ENCODE measurements at regions not wholly inside any gene's neighbourhood (a gene's known extent, or its start where the extent isn't known, plus 50 kb on each side); places are given as distances from the start of the nearest gene placed in this dataset.
A peak's percentile ranks its signal among the peaks of the same experiment; 100 is the strongest.

DNA sequence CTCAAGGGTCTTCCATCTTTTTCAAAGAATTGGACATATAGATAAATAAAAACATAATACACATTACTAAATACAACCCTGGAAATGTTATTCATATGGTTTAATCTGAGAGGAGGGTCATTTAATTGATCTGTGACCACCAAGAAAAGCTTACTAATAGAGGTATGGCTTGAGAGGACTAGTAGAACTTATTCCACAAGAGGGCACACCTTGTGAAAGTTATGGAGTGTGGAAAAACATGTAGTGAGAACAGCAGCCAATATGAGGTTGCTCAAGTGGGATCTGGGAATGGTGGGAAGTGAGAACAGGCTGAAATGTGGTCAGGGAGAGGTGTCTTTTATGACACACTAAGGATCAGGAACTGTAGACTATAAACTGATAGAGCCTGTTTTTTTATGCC lies 973.5 kb upstream of the B3GALT2 start:
- no peak for DNase-seq (ENCODE audit: low spot score)

DNA sequence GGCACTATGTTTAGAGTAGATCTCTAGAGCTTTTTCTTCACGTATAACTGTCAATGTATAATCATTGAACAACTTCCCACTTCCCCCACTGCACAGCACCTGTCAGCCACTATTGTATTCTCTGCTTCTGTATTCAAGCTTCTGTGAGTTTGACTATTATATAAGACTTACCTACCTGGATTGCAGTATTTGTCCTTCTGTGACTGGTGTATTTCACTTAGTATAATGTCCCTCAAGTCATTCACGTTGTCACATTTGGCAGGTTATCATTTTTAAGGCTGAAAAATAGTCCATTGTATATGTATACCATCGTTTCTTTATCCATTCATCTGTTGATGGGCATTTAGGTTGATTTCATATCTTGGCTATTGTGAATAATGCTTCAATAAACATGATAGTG lies 969.5 kb upstream of the B3GALT2 start:
- no peak for DNase-seq (ENCODE audit: low spot score)

DNA sequence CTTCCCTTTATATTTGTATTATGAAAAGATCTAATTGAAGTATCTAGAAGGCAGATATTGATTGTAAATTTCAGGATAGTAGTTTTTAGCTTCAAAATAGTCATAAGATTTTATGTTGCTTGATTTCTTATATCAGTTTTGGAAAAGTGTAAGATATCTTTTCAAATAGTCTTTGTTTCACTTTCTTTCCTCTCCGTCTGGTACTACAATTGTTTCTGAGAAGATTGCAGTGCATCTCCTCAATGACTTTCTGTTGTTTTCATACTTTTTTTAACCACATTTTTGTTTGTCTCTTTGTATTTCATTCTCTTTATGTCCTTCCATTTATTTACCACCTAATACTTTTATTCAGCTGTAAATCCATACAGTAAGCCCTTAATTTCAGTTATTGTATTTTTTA lies 964.6 kb upstream of the B3GALT2 start:
- DNase-seq (ENCODE audit: low spot score) = no peak

DNA sequence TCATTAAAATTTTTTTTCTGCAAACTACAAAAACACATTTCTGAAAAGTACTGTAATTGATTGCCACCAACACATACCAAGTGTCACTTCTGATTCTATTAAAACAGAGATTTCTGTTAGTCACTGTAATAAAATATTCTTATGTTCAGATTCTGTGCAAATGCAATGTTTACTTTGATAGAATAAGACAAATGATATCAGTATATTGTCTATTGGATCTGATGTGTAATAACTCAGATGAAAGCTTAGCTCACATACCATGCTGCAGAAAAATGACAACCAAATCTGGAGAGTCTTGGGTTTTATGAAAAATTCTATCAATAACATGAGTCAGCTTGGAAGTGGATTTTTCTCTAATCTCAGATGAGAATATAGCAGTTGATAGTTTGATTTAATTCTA lies 963.8 kb upstream of the B3GALT2 start:
- no peak for DNase-seq (ENCODE audit: low spot score)

DNA sequence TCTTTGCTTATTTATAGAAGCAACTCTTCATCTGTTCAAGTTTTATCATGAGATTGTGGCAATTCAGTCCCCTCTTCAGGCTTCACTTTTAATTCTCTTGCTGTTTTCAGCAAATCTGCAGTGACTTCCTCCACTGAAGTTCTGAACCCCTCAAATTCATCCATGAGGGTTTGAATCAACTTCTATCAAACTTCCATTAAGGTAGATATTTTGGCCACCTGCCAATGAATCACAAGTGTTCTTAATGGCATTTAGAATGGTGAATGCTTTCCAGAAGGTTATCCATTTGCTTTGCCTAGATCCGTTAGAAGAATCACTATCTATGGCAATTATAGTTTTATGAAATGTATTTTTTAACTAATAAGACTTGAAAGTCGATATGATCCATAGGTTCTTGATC lies 946.7 kb upstream of the B3GALT2 start:
- no peak for DNase-seq (ENCODE audit: low spot score)

DNA sequence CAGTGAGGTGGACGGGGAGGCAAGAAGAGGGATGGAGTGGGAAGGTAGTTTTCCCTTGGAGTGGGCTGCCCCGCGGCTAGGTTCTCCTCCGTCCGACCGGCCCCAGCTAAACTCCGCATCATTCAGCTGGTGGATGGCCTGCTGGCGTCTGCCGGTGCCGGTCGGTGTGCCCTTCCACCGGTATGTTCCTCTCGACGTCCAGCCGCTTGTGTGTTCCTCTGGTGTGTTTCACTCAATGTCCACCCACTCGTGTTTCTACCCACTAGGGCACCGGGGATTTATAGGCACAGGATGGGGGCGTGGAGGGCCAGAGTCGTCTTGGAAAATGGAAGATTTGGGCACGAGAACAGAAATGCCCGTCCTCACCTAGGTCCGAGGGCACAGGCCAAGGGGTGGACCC lies 931.7 kb upstream of the B3GALT2 start:
- DNase-seq (ENCODE audit: low spot score) = no peak

DNA sequence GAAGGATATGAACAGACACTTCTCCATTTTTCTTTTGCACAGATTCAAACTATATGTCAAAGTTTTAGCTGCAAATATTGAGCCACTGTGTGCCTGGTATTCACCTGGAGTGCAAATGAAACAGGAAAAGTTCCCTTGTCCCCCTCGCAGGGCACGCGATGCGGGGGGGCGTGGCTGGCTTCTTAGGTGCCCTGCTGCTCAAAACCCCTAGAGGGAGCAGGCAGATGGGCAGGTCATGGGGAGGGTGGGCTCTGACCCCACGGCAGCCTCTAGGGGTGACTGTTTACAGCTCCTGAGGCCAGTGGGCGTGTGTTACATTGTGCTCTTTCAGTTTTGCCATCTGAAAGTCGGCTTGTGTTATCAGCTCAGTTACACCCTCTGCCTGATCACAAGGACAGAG lies 931.2 kb upstream of the B3GALT2 start:
- DNase-seq (ENCODE audit: low spot score) = no peak

DNA sequence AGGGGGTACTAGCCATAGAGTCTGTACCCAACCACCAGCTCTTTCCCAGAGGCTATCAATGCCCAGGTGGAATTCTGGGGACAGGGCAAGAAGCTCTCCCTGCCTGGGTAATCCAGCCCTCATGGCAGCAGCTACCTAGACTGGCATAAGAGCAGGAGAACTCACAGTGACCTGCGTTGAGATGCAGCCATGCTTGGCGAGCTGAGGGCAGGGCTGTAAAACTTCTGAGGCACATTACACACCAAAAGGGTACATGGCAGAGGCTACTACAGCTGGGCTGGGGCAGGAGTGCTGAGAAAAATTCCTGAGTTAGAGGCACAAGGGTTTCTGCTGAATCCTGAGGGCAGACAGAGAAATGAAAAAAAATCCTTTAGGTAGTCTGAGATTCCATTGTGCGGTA lies 927.9 kb upstream of the B3GALT2 start:
- no peak for DNase-seq (ENCODE audit: low spot score)

DNA sequence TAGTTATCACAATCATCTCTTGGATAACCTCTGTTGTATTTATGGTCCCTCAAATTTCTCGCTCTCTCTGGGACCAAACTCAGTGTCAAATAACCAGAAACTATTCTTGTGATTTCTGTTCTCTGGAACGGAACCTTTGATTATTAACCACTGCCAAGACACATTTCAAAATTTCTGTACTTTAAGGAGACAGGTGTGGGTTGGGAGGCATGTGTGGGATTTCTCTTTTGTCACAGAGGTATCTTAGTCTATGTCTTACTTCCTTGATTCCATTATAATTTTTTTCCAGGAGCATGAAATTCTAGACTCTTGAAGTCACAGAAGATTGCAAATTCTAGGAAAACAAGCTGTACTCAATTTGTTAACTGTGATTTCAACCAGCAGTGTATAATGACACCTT lies 919.0 kb upstream of the B3GALT2 start:
- no peak for DNase-seq (ENCODE audit: low spot score)

DNA sequence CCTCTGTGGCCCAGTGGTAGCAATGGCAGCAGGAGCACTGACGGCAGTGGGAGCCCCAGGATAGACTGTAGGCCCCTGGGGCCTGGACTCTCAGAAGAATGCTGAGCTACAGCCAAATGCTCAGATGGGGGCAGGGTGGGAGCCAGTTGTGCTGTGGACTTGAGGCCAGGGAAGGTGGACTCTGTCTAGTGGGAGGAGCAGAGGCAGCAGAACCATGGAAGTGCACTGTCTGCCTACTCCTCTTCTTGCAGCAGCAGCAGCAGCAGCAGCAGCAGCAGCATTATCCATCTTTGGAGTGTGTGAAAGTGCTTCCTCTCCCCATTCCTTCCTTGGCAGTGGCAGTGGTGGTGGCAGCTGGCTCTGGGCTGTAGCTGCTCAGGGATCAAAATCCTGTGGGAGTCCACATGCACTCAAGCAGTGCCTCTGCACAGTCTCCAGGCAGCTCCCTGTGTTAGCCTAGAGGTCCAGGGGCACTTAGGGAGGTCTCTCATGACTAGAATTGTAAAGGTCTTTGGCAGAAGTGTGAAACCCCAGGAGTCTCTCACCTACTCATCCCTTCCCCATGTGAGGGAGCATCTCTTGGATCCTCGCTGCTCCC lies 917.9 kb upstream of the B3GALT2 start:
- DNase-seq (ENCODE audit: low spot score) = no peak

DNA sequence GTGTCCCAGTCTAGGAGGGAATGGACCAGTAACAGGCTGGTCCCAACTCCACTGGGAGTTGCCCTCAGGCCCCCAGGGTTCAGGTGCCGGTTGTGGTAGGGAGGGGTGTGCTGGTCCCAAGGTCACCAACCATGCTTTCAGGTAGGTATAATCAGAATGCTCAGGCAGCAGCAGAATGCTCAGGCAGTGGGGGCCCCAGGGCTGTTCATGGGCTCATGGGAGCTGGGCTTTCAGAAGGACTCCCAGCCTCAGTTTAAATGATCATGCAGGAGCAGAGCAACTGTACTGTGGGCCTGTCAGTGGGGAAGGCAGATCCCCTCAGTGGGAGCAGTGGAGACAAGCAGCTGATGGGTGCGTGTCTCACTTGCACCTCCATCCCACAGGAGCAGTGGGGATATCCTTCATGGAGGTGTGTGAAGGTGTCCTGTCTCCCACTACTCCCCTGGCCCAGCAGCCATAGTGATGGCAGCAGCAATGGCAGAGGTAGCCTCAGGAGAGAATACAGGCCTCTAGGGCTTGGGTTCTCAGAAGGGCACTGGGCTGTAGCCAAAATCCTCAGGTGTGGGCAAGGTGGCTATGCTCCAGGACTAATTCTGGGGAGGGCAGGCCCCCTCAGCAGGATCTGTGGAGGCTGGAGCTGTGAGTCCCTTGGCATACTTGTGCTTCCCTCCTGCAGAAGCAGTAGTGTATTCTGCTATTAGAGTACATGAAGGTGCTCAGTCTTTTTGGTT lies 917.3 kb upstream of the B3GALT2 start:
- DNase-seq (ENCODE audit: low spot score) = no peak

DNA sequence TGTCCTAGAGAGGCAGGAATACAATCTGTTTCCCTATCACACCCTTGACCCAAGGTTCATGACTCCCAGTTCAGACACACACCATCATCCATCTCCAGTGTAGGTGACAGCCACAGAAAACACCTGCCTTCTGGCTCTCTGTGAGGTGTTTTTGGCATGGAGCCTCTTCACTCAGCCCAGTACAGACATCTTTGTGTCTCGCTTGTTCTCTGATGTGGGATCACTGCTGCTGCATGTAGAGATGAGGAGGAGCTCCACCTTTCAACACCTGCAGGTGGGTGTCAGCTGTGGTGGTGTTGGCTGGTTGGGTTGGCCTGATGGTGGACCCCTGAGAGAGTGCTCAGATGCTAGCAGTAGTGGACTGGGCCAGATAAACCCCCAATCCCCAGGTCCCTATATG lies 916.7 kb upstream of the B3GALT2 start:
- no peak for DNase-seq (ENCODE audit: low spot score)

DNA sequence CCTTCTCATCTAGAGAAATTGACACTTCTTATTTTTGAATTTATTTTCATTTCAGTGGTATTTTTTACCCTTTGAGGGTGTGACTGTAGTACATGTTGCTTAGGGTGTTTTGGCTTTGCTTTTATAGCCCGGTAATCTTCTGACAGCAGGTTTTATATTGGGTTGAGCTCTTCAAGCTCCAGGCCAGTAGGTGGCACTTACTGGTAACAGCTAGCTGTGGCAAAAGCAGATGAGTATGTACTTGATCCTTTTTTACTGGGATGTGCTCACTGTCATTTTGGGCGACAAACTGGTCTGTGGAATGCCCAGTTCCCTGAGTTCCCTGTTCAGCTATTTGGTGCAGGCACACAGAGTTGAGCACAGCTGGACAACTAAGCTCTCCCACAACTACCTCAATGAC lies 916.2 kb upstream of the B3GALT2 start:
- peak; percentile 11 for DNase-seq (ENCODE audit: low spot score)

DNA sequence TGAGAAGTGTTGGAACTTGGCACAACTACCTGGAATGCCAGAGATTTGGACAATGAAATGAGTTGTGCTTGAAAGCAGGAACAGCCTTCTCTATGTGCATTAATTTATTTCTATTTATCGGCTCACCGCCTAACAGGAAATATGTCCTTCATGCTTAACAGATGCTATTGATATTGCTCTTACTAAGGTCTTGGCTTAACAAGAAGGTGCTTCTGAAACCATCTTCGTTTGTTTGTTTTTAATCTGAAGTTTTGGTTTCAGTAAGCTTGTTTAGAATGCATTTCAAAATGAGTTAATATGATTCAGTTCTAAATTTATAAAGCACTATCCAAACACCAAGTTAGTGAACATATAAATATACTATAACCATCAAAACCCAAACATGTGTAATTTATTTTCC lies 898.3 kb upstream of the B3GALT2 start:
- DNase-seq (ENCODE audit: low spot score) = no peak

DNA sequence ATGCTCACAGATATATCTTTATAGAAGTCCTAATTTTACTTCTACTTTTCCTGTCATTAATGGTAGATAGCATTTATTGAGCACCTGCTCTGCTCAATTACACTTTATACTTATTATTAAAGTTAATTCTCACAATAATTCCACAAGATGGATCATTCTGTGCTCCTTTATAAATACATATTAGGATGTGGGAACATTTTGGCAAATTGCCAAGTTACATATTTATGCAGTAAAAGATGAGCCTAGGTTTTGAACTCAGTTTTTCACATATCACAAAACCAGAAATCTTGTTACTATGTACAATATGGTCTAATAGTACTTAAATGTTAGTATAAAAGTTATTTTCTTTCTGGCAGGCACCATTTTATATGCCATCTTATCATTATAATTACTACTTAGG lies 895.0 kb upstream of the B3GALT2 start:
- DNase-seq (ENCODE audit: low spot score) = no peak

DNA sequence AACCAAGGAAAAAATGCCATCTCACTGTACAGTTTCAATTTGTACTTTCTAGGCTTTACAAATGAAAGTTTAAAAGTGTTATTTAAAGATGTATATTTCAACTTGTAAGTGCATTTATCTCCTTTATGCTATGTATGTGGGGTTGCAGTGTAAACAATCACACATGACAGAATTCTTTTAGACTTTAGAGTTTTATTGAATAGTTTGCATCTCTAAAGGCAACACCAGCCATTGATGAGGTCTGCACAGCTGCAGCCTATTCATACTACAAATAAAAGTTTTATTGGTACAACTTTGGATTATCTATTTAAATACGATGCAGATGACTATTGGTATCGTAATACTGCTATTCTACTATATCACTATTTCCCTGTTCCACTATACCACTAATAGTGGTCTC lies 894.4 kb upstream of the B3GALT2 start:
- no peak for DNase-seq (ENCODE audit: low spot score)

DNA sequence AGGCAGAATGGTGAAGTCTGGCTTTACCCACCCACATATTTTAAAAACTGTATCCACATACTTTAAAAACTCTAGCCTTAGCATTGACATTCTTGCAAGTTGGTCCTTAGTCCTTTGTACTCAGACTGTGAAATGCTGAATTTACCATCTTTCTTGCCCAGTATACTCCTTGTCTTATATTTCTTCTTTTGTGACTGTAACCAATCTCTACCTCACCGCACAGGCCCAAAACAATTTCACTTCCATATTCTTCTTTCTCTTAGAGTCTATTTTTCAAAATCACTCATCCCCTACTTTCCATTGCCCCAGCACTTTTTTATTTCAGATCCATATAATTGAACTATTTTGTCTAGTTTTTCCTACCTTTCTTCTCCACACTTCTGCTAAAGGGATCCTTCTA lies 892.4 kb upstream of the B3GALT2 start:
- DNase-seq (ENCODE audit: low spot score) = no peak

DNA sequence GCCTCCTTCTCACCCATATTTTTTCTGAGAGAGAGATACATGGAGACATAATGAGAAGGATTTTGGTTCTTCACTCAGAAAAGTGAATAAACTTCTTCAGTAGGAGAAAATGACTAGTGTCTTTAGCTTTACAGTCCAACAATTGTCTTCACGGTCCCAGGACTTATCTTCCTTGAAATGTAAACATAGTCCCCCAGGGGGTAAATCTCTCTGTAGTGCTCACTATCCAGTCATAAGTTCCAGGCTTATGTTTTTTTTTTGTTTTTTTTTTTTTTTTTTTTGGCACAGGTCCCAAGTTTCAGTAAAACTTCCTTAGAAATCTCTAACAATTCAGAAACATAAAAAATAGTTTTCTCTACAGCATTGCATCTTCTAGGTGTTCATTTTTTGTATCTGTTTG lies 890.2 kb upstream of the B3GALT2 start:
- DNase-seq (ENCODE audit: low spot score) = no peak

DNA sequence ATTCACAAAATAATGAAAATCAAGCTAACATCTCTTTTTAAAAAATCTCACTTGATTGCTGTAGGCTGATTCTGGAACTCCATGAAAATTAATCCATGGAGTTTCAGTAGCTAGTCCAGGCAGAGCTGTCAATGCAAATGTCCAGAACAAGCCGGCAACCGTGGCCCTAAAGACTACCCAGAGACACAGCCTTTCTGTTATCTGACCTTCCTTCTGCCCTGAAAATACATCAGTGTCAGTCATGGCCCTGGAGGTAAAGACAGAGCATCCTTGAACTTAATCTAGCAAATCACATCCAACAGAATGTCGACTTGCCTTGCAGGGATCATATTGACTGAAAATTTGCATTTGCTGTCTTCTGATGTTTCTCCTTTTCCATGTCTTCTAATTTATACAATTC lies 887.4 kb upstream of the B3GALT2 start:
- DNase-seq (ENCODE audit: low spot score) = no peak

DNA sequence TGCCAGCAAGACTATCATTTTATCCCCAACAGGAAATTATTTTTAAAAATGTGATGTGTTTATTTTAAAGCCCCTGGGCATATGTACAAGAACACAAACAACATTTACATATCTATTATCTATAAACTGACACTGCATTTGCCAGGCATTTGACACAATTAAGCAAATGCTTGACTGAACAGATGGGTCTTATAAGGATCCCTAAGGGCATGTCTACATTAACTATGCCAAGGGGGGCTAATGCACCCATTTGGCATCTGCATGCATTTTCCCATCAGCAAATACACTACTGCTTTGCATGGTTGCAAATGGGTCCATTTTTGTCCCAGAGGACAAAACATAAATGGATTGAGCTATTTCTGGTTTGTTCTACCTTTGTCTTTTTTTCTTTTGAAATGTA lies 884.8 kb upstream of the B3GALT2 start:
- DNase-seq (ENCODE audit: low spot score) = no peak

DNA sequence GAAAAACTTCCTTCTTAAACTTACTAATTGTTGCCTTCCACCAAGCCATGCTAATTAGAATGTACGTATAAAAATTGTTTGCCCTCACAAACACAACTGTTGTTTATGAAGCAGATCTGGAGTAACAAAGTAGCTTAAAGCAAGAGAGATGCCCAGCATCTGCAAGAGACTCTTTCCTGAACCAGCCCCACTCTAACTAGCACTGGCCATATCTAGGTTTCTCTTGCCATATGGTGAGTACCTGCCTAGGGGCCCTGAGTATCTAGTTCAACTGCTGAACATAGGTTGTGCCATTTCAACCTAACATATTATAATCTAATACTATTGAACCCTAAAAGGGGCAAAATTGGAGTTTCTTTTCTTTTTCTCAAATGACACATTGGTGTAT lies 883.4 kb upstream of the B3GALT2 start:
- DNase-seq (ENCODE audit: low spot score) = no peak

DNA sequence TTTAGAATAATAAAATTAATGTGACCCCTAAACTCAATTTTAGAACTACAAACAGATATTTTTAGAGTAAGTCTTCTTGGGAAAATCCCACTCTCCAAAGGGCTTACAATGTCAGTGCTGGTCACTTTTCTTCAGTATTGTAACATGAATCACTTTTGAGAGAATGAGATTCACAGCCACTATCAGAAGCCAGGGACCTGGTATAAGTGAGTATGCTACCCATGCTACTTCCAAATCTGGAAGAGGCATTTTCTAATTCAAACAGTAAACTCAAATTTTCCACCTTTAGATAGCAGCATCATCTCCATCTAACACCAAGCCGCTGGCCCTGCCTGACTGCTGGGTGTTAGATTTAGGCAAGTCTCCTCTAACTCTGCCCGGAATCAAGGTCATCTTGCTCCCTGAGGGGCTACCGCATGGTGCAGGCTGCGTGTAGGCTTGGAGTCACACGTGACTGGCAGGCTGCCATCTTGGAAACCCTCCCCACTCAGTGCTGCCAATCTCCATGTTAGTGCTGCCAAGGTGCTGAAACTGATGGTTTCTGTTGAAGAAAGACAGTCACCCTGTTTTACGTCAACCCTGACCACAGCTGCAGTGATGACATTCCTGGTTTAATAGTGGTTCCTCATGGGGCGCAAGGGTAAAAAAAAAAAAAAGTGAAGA lies 882.9 kb upstream of the B3GALT2 start:
- peak; percentile 14 for DNase-seq (ENCODE audit: low spot score)

DNA sequence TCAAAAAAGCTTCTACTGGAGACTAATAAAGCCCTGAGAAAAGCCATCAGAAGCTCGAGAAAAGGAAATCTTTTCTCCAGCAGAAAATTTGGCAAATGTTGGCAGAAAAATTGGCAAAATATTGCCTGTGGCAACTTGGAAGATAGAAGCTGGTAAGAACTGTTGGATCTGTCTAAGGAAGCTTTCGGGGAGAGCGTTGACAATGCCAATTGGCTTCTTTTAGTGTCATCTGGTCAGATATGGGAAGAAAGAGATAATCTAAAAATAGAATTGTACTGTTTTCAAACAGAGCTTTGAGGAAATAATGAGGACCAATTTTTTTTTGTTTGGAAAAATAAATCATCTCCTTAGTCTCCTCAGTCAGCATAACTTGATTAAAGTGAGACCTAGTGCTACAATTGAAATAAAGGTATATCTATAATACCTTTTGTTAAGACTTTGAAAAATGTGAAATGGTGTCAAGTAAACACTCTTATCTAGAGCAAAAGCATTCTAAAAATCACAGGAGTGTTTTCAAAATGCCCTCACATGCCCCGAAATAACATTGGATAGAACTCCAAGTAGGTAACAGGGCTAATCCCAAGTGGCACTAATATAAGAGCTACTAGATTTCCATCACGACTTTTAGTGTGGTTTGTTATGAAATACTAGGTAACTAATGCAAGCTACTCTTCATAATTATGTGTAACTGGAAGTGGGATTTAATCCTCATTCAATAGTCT lies 882.2 kb upstream of the B3GALT2 start:
- DNase-seq (ENCODE audit: low spot score) = no peak
